ENCODE measurements at regions not wholly inside any gene's neighbourhood (a gene's known extent, or its start where the extent isn't known, plus 50 kb on each side); places are given as distances from the start of the nearest gene placed in this dataset.
"Not testable (repeated sequence)": the region's sequence is repeated elsewhere in the genome, so short reads cannot be mapped to it uniquely, and the experiment has no call there.

- no peak for TF ChIP-seq ZFX (IDR thresholded peaks at IDR 0.05; ENCODE audit: borderline replicate concordance)
- TF ChIP-seq, protein P1, sequence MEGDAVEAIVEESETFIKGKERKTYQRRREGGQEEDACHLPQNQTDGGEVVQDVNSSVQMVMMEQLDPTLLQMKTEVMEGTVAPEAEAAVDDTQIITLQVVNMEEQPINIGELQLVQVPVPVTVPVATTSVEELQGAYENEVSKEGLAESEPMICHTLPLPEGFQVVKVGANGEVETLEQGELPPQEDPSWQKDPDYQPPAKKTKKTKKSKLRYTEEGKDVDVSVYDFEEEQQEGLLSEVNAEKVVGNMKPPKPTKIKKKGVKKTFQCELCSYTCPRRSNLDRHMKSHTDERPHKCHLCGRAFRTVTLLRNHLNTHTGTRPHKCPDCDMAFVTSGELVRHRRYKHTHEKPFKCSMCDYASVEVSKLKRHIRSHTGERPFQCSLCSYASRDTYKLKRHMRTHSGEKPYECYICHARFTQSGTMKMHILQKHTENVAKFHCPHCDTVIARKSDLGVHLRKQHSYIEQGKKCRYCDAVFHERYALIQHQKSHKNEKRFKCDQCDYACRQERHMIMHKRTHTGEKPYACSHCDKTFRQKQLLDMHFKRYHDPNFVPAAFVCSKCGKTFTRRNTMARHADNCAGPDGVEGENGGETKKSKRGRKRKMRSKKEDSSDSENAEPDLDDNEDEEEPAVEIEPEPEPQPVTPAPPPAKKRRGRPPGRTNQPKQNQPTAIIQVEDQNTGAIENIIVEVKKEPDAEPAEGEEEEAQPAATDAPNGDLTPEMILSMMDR (IDR thresholded peaks at IDR 0.05), result no peak
- H3K27ac ChIP-seq, result no peak overlapping the region
These were observed 62.2 kb upstream of the IGFBP5 start for GRCh38 chr2:216757532-216757931.

- H3K27ac ChIP-seq, result no peak overlapping the region
- TF ChIP-seq ZFX (IDR thresholded peaks at IDR 0.05; ENCODE audit: borderline replicate concordance), result no peak
- TF ChIP-seq, protein P1 (IDR thresholded peaks at IDR 0.05), result no peak
These were observed 61.1 kb upstream of the IGFBP5 start for GRCh38 chr2:216756435-216756834.

DNA sequence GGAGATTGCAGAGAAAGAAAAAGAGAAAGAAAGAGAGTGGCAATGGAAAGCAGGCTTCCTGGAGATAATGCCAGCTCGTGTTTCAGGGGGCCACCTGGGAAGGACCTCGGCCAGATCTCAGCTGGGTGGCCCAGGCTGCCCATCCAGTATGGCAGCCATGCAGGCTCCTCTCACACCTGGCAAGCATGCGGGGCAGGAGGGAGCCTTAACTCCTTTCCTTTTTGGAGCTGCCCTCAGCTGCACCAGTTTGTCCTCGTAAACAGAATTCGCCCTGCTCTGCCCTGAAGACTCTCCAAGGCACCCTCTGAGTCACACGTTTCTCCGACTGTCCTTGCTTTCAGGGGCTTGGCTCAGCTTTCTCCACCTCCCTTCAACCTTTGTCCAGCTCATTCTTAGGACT is 59.5 kb upstream of the IGFBP5 start:
- TF ChIP-seq, protein P1 (IDR thresholded peaks at IDR 0.05), result no peak
- no peak for TF ChIP-seq ZFX (IDR thresholded peaks at IDR 0.05; ENCODE audit: borderline replicate concordance)
- H3K27ac ChIP-seq, result no peak overlapping the region

DNA sequence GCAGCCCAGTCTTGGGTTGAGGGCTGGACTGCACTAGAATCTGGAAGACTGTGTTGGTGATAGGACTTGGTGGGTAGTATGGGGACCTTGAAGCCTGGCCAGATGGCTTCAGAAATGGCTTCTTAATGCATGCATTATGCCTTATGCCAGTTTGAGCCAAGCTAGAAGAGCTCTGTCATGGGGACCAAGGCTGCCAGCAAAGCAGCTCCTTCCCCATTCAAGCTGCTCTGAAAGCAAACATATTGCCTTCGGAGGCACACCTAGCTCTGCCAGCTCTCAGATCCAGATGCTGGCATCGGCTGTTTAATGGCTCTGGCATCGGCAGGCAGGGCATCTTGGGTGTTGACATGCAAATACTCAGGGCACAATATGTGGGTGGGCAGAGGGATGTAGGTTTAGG is 59.0 kb upstream of the IGFBP5 start:
- TF ChIP-seq, protein P1 (IDR thresholded peaks at IDR 0.05), result no peak
- no peak for TF ChIP-seq ZFX (IDR thresholded peaks at IDR 0.05; ENCODE audit: borderline replicate concordance)

GRCh38 chr2:216752855-216753505 is 57.6 kb upstream of the IGFBP5 start:
- no peak overlapping the region for H3K27ac ChIP-seq

More for the DNA sequence above, 59.0 kb upstream of the IGFBP5 start:
- no peak overlapping the region for H3K27ac ChIP-seq

GRCh38 chr2:216750750-216751149 is 55.4 kb upstream of the IGFBP5 start:
- H3K27ac ChIP-seq, result not testable (repeated sequence)

More at GRCh38 chr2:216752855-216753505, 57.6 kb upstream of the IGFBP5 start:
- TF ChIP-seq ZFX (IDR thresholded peaks at IDR 0.05; ENCODE audit: borderline replicate concordance), result no peak
- TF ChIP-seq, protein P1 (IDR thresholded peaks at IDR 0.05), result no peak

DNA sequence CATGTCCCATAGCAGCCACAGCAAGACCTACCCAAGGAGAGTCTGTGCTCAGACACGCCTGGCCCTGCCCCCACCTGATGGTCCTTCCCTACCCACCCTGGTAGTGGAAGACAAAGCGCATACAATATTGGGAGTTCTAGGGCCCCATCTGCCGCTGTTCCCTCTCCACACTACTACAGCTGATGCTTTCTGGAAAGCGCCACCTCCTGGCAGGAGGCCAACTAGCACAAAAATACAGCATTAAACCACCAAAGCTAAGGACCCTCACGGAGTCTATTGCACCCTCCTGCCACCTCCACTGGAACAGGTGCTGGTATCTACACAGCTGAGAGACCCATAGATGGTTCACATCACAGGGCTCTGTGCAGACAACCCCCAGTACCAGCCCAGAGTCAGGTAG is 50.9 kb upstream of the IGFBP5 start:
- H3K27ac ChIP-seq, result not testable (repeated sequence)
- TF ChIP-seq, protein P1 (IDR thresholded peaks at IDR 0.05), result peak; percentile 36; the same call in 1 of the 2 replicates

DNA sequence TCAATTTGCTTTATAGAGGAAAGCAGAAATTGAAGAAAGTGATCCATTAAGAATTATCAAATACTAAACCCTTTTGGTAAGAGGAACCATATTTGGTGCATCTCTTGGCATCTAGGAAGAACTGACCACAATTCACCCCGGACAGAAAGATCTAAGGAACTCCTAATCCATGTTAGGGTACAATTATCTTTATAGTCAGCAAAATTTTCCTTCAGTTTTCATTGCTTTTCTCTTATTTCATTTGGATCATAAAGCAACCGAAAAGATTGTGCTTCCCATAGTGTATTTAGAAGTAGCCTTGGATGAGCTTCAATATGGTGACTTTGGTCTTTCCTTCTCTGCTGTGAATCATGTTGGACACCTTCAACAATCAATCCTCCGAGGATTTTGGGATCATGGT is 50.1 kb upstream of the IGFBP5 start:
- H3K27ac ChIP-seq, result no peak overlapping the region
- TF ChIP-seq, protein P1 (IDR thresholded peaks at IDR 0.05), result no peak
- no peak for TF ChIP-seq ZFX (IDR thresholded peaks at IDR 0.05; ENCODE audit: borderline replicate concordance)

Data from 22Rv1 (cell line).